HG03045 (cell line): ENCODE measurements at regions not wholly inside any gene's neighbourhood (a gene's known extent, or its start where the extent isn't known, plus 50 kb on each side); places are given as distances from the start of the nearest gene placed in this dataset.

ENCODE experiments used
- ATAC-seq: cut with Tn5 transposase; IDR thresholded peaks from one replicate; pipeline ENCODE4 v1.9.1; 2021; ENCODE audit warnings: mild to moderate bottlenecking, moderate library complexity; ENCODE audit not compliant: unreplicated experiment

DNA sequence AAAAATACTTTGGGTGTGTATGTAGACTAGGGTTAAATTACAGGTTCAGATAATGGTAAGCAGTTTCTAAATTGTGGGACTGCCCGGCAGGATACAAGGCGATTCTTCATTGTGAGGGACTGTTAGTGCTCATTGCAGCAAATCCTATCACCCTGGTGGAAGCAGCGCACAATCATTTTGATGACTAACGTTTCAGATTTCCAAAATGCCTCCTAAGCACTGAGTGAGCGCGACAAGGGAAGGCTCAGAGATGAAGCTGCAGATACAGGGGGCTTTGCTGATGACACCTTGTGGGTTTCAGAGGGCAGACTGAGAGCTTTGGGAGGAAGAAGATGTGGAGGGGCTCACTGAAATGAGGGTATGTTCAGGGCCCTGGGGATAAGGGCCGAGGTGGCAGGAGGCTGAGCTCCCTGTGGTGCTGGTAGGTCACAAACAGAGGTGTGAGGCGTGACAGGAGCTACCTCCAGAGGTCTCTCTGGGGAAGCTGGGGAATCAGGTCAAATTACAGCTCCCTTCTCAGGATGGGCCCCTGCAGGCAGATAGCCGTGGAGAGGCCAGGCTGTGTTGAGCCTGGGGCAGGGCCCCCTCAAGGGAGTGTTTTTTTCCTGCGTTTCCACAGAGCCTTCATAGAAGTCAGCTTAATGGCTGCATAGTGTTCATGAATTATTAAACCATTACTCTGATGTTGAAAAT is 84.5 kb upstream of the FYN start:
- ATAC-seq, result no peak

DNA sequence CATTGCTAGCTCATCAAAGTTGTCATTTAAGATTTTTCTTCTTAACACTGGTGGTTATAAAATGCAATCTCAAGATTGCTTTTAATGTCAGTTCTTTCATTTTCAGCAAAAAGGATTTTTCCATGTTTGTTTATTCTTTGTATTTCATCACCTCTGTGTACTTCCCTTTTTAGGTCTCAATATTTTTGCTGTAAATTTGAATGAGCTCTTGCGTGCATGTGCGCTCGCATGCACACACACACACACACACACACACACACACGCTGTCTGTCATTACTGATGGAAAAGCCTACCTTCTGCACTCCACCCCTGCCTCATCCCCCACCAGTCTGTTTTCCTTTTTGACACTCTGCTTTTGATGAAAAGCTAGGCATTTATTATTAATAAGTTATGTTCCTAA is 85.3 kb upstream of the FYN start:
- no peak for ATAC-seq

DNA sequence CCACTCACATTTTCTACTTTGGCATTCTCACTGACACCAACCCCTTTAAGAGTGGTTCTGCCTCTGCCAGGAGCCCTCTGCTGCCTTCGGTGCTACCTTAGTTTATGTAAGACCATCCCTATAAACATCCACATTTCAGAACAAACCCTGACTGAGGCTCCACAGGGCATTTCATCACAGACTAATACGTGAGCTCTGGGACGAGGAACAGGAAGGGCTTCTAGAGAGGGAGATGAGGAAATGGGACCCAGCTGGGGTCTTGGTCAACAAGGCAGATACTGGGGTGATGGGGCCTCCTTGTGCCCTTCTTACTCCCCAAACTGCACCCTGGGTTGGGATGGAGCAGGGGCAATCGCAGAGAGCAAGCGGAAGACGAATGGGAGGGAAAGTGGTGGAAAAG is 86.5 kb upstream of the FYN start:
- ATAC-seq, result no peak

DNA sequence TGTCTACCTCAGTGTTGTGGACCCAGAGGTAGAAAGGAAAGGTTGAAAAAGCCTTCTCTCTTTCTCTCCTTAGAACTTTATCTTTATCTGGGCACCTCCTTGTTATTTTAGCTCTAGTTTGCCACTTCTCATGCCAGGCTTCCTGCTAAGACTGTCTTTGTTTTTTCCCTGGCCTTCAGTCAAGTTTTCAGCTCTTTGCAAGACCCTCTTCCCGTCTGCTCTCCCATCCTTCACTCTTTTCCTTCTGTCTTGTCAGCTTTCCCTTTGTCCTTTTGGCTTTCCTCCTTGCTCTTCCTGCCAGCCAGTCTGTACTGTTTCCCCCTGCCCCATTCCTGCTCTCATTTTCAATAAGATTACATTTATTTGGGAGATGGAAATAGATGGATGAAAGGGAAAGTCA is 86.8 kb upstream of the CCN6 start:
- ATAC-seq, result no peak

DNA sequence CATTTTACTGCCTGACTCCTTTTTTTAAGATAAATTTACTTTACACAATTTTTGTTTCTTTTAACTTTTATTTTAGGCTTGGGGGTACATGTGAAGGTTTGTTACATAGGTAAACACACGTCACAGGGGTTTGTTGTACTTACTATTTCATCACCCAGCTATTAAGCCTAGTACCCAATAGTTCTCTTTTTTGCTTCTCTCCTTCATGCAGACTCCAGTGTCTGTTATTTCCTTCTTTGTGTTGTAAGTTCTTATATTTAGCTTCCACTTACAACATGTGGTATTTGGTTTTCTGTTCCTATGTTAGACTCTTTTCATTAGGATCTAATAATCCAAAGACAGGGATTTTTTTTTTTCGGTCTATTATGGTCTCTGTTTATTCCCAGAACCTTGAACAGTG is 83.5 kb upstream of the CCN6 start:
- no peak for ATAC-seq

DNA sequence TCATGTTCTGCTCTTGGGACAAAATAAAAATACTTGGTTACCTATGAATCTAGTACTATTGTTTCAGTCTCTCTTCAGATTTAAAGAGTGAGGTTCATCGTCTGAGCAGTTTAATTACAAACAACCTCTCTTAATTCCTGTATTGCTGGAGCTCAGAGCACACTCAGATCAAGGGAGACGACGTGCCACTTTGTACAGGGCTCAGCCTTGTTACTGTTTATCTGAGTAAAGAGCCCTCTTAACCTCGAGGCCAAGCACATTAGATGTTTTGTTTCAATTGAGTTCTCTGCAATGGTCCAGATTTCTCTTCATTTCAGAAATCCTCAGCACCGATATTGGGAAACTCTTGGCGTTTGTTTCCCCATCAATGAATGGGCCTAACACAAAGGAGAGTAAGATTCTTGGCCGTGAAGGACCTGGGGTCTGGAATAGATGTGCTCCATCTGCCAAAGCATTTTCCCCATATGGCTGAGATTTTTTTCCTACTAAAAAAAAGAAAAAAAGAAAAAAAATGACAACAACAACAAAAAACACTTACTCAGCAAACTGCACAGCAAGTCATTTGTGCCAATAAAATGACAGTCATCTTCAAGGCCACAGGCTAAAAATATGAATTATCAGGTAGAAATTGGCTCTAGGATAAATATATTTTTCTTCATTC is 82.6 kb upstream of the CCN6 start:
- ATAC-seq, result no peak

DNA sequence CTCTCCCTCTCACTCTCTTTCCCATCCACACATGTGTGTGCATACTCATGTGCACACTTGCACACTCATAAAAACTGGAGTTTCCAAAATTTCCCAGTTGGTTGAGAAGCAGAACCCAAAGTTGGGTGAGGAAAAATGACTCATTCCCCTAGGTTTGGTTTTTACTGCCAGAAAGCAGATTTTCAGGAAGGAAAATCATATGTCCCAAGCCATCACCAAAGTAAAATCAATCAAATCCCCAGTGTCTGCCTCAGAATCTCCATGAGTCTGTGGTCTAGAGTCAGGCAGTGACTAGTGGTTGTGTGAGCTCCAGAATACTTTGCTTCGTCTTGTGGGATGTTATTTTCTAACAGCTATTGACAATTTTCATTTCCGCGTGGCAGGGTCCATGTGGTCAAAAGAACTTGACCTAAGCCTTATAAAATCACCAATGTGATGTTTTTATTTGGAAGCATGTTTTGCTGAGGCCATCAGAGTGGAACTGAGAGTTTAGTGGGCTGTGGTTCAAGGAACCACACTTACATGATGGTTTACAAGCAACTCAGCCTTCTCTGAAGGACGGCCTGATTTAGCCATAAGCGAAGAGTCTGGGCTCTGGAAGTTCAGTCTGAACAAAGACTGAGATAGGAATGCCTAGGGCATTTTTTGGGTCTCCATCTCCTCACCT is 81.9 kb upstream of the CCN6 start:
- ATAC-seq, result no peak

DNA sequence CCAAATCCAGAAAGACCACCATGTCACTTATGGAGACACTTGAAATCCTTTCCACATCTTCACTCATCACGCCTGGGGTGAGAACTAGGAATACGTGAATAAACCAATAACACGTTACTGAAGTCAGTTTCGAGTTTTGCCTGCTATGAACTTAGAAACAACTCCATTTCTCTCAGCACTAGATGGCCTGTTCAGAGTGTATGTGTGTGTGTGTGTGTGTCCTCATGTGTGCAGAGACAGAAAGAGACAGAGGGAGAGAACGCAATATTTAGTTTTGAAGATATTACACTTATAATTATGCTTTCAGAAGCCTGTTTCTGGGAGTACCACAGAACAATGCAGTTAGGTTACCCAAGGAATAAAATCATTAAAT is 81.2 kb upstream of the CCN6 start:
- ATAC-seq, result no peak

DNA sequence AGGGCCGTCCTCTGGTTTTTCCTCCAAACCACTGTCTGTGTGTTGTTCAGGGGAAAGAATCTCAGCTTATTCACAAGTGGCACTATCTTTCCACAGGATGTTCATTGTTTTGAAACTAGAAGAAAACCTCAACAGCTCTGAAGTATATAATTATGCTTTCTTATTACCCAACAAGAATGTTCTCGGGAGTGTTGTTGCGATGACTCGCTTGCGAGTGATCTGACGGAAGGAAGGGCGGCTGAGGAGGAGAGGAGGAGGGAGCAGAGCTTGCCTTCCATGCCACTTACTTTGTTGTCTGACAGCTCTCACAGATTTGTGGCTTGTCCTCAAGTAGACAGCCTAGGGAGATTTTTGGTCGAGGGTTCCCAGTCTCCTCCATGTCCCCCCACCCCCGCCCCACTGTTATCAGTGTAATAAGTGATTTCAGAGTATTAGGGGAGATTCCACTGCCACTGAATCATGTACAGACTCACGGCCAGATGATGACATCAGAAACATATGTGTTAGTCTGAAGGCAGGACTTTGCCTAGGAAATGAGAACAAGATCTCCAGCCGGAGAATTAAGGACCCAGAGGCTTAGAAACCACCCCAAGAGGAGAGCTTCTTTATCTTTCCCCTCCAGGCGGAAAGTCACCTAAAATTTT is 80.7 kb upstream of the CCN6 start:
- no peak for ATAC-seq

DNA sequence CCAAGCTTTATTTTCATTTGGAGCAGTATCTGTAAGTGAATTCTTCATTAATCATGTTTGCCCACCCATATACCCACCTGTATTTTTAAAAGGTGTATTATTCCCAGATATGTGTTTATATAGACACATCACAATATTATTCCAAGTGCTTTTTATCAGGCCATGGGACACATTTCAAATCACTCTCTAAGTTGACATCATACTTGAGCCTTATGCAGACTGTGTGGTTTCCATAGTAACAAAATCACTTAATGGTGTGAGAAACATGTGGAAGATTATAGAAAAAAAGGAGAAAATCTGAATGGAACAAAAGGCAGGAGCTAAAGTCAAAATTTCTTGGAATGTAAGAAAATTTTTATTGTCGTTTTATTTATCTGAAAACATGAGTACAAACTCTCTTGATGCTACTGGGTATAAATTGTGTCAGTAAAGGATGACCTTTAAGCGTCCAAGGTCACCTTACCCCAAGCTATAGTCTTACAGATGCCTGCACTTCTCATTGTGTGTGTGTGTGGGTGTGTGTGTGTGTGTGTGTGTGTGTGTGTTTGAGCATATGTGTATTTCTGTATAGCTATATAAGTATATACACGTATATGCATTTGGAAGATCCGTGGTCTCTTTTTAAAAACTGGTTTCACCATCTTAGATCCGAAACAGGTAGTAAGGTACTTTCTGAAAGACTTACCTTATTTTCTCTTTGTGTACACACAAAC is 79.8 kb upstream of the CCN6 start:
- ATAC-seq, result no peak

DNA sequence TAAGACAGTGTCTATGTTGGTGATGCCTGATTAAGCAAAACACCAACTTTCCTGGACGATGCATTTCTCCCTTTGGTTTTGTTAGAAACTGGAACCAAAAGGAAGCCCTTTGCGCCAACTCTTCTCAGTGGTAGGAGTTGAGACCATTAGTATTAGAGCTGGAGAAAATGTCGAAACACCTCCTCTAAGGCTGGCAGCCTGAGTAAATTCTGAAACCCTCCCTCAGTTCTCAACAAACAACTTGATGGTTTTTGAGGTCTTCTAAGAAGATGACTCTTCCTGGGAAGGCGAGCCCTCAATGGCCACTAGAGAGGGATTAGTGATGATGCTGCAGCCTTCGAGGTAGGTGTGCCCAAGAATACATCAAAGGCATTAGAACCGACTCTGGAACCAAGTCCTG is 78.4 kb upstream of the CCN6 start:
- no peak for ATAC-seq

DNA sequence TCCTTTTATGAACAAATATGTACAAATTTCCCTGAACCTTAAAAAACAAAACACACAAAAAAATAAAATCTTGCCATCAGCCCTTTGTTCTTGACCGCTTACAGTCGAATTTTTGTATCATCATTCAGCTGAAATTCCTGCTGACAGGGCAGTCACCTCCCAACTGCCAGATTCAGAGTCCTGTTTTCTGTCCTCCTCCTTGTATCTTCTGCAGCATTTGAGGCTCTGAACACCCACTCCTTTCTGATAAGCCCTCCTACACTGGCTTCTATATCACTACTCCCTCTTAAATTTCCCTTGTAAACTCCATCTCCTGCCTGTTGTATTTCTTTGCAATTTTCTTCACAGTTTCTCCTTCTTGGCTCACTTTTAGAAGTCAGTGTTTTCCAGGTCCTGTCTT is 77.8 kb upstream of the CCN6 start:
- ATAC-seq, result no peak

DNA sequence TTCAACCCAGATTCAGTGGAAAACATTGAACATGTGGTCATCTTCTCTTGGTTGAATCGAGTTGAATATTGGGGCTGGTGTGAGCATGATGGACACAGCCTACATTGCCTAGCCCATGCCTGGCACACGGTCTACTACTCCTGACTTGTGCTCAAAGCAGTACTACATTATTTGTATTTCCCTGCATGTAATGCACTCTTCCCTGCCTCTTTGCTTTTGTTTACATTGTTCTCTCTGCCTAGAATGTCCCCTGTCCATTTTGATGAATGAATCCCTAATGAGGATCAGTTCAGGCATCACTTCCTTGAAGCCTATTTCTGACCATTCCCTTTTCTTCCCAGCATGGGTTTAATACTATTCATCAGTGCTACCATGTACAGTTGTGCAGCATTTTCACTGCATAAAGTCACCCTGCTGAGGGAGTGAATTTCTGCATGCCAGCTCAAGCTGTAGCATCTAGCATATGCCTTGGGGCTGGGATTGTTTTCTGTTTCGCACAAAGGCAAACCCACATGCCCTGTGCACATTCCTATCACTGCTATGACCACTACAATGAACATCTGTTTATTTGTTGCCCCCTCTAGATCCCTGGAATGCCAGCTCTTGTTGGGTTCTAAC is 75.3 kb upstream of the CCN6 start:
- ATAC-seq, result no peak

DNA sequence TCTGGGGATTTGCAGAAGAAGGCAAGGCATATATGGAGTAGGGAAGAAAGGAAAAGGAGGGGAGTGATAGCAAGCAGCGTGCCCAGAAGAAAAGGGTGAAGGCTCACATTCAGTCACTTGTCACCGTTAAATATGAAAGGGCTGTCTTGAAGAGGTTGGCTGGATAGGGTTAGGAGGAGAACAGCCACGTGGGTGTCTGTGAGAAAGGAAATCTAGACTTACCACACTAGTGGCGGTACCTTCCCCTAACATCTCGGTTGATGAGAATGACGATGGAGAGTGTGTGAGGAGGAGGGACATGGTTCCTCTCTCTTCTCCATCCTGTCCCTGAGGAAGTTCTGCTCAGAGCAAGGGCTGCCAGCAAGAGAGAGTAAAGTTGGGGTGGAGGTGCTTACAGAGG is 74.3 kb upstream of the CCN6 start:
- ATAC-seq, result no peak

DNA sequence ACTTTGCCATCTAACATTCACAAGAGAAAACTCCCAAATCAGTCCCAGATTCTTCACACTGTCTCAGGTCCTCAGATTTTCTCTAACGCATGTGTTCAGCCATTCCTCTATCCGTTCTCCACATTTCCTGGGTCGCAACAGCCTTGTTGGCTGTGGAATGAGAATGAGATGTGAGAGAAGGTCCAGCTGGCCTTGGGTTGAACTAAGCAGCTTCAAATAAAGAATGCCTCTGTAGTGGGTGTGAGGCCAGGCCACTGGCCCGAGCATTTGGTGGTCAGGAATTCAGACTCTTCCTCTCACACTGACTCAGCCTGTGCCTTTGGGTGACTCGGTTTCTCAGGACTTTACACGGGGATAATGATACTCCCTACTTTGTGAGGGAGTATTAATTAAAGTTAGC is 73.8 kb upstream of the CCN6 start:
- ATAC-seq, result no peak

DNA sequence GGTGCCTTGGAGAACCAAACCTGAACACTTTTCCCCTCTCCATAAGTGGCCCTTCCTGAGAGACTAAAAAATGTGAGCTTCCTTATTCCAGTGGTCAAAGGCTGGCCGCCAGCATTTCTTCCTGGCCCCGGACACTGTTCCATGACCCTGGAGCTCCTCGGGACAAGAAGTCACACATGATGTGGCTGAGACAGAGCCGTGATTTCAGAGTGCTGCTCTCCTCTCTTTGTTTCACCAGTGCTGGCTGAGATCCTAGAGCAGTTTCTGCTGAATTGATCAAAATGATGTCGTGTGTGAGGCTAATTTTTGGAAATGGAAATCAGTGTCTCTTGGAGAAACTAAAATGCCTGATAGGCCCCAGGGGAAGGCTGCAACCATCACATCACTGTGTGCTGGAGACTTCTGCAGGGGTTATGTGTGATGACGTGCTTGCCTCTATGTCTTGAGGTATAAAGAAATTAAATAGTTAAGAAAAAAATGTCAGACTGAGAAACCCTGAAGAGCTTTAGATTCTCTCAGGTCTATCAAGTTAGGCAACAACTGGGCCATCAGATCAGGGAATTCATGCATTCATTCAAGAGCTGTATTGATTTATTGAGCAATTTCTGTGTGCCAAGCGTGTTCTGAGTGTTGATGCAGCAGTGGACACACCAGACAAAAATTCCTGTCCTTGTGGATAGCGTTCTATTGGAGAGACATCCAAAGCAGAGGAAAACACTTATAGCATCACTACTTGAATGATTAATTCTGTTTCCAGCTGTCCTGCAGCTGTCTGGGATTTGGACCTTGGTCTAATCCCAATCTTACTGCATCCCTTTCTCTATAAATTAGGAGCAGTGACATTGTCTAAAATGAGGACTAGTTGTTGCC is 72.7 kb upstream of the CCN6 start:
- no peak for ATAC-seq

DNA sequence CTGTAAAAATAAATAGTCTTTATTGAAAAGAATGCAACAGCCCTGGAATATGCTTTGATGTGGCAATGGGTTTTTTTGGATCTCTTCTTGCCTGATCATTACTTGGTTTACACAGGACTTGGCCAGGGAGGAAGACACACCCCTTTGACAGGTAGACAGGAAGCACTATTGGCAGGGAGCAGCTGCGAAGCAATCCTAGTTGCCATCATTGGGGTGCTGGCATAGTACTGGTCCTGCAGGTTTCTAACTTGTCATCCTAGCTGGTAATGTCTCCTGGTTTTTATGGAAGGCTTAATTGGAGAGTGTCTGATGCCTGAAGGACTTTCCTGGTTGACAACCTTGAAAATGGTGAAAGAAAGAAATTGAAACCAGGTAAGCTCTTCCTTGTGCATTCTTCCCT is 71.2 kb upstream of the CCN6 start:
- no peak for ATAC-seq

DNA sequence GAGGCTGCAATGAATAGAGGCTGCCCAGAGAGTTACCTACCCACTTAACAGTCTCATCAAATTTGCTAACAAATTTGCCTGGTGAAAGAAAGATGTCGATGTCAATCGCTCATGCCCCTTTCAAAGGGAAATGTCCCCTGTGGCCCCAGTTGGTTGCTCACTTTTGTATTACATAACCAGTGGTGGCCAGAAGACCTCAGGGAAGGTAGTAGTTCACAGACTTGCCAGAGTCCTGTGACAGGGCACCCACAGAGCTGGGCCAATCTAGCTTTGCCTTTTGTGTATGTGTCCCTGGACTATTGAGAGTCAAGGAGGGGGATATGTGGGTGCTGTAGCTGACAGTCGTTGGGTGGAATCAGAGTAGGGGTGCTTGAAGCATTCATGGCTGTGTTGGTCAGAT is 70.7 kb upstream of the CCN6 start:
- ATAC-seq, result no peak

DNA sequence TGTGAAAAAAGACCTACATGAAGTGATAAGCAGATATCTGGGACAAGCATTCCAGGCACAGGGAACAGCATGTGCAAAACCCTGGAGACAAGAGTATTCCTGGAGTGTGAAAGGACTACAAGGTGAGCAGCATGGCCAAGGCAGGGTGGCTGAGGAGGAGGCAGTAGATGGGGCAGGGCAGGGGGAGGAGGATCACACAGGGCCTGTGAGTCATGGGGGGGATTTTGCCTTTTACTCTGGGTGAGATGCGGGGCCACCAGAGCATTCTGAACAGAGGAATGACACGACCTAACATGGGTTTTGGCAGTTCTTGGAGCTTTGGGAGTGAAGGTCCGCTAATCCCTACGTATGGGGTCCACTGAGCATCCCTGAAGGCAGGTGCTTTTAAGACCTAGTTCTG is 69.8 kb upstream of the CCN6 start:
- no peak for ATAC-seq
